ENCODE measurements at regions not wholly inside any gene's neighbourhood (a gene's known extent, or its start where the extent isn't known, plus 50 kb on each side); places are given as distances from the start of the nearest gene placed in this dataset.

DNA sequence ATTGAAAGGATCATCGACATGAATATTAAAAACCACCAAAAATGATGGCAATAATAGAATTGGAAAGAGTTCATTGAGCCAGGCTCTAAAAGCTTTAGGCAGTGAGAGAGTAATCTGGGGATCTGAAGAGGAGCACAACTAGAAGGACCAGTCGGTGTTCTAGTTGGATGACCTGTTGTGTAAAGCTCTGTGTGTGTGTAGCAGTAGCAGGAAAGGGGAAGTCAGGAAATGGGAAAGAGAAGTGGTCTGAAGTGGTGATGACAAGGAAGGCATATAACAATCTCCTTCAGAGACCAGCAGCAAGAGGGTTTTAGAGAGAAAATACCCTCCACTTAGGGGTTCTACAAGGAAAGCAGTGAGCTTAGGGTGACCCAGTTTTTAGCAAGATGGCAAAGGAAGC, 539.2 kb downstream of the HTR7 start:
- no peak for TF ChIP-seq ELF4 (CRISPR knock-in tag; IDR thresholded peaks at IDR 0.05; ENCODE audit: low read depth)
- TF ChIP-seq, protein P1, sequence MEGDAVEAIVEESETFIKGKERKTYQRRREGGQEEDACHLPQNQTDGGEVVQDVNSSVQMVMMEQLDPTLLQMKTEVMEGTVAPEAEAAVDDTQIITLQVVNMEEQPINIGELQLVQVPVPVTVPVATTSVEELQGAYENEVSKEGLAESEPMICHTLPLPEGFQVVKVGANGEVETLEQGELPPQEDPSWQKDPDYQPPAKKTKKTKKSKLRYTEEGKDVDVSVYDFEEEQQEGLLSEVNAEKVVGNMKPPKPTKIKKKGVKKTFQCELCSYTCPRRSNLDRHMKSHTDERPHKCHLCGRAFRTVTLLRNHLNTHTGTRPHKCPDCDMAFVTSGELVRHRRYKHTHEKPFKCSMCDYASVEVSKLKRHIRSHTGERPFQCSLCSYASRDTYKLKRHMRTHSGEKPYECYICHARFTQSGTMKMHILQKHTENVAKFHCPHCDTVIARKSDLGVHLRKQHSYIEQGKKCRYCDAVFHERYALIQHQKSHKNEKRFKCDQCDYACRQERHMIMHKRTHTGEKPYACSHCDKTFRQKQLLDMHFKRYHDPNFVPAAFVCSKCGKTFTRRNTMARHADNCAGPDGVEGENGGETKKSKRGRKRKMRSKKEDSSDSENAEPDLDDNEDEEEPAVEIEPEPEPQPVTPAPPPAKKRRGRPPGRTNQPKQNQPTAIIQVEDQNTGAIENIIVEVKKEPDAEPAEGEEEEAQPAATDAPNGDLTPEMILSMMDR (IDR thresholded peaks at IDR 0.05): no peak
- TF ChIP-seq ZNF423 (CRISPR knock-in tag; IDR thresholded peaks at IDR 0.05): no peak
- no peak for TF ChIP-seq ZNF121 (CRISPR knock-in tag; IDR thresholded peaks at IDR 0.05)
- TF ChIP-seq, protein P2, sequence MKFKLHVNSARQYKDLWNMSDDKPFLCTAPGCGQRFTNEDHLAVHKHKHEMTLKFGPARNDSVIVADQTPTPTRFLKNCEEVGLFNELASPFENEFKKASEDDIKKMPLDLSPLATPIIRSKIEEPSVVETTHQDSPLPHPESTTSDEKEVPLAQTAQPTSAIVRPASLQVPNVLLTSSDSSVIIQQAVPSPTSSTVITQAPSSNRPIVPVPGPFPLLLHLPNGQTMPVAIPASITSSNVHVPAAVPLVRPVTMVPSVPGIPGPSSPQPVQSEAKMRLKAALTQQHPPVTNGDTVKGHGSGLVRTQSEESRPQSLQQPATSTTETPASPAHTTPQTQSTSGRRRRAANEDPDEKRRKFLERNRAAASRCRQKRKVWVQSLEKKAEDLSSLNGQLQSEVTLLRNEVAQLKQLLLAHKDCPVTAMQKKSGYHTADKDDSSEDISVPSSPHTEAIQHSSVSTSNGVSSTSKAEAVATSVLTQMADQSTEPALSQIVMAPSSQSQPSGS (CRISPR knock-in tag; IDR thresholded peaks at IDR 0.05; ENCODE audit: borderline replicate concordance, low read depth): no peak
- TF ChIP-seq, protein P3, sequence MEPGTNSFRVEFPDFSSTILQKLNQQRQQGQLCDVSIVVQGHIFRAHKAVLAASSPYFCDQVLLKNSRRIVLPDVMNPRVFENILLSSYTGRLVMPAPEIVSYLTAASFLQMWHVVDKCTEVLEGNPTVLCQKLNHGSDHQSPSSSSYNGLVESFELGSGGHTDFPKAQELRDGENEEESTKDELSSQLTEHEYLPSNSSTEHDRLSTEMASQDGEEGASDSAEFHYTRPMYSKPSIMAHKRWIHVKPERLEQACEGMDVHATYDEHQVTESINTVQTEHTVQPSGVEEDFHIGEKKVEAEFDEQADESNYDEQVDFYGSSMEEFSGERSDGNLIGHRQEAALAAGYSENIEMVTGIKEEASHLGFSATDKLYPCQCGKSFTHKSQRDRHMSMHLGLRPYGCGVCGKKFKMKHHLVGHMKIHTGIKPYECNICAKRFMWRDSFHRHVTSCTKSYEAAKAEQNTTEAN (CRISPR knock-in tag; IDR thresholded peaks at IDR 0.05): no peak

Measured in WTC11 (cell line).